NCI-H226 (cell line): ENCODE measurements at regions not wholly inside any gene's neighbourhood (a gene's known extent, or its start where the extent isn't known, plus 50 kb on each side); places are given as distances from the start of the nearest gene placed in this dataset.
"Not testable (repeated sequence)": the region's sequence is repeated elsewhere in the genome, so short reads cannot be mapped to it uniquely, and the experiment has no call there.

Experiments
- DNase-seq: peaks from one replicate; pipeline ENCODE4 v3.0.0-alpha.2; 2015

- no peak for DNase-seq
Measured at GRCh38 chr12:56872366-56872765, 61.8 kb downstream of the SDR9C7 start.

- DNase-seq: peak; percentile 11
Measured at GRCh38 chr12:56867216-56867615, 67.0 kb downstream of the SDR9C7 start.

- no peak for DNase-seq
Measured at GRCh38 chr12:56866493-56866892, 67.7 kb downstream of the SDR9C7 start.

- DNase-seq: no peak
Measured at GRCh38 chr12:56864318-56864717, 69.9 kb downstream of the SDR9C7 start.

- no peak for DNase-seq
Measured at GRCh38 chr12:56863789-56864188, 70.4 kb downstream of the SDR9C7 start.

- DNase-seq: no peak
Measured at GRCh38 chr12:56862264-56862663, 71.9 kb downstream of the SDR9C7 start.

GRCh38 chr12:56853392-56853978 lies 80.7 kb downstream of the SDR9C7 start:
- not testable (repeated sequence) for DNase-seq

GRCh38 chr12:56851462-56851861 lies 82.7 kb downstream of the SDR9C7 start:
- no peak for DNase-seq

- peak; percentile 91 for DNase-seq
Measured at GRCh38 chr12:56840922-56841321, 77.8 kb downstream of the HSD17B6 start.

GRCh38 chr12:56839915-56840325 lies 76.8 kb downstream of the HSD17B6 start:
- DNase-seq: peak; percentile 49

- no peak for DNase-seq
Measured at GRCh38 chr12:56839489-56839848, 76.3 kb downstream of the HSD17B6 start.

- DNase-seq: peak; percentile 33
Measured at GRCh38 chr12:56838621-56839488, 75.7 kb downstream of the HSD17B6 start.
